ENCODE measurements at regions not wholly inside any gene's neighbourhood (a gene's known extent, or its start where the extent isn't known, plus 50 kb on each side); places are given as distances from the start of the nearest gene placed in this dataset.
A peak's percentile ranks its signal among the peaks of the same experiment; 100 is the strongest.
"Not testable (repeated sequence)": the region's sequence is repeated elsewhere in the genome, so short reads cannot be mapped to it uniquely, and the experiment has no call there.

- Histone ChIP-seq H3K27ac (no peak overlapping the region), H3K27me3 (ENCODE audit: low read depth) (no peaks in the 10 kb centered on the region), H3K36me3 (no peaks in the 10 kb centered on the region), H3K9me3 (no peaks in the 10 kb centered on the region), H3K4me1 (no peaks in the 10 kb centered on the region), H3K4me3 (no peak overlapping the region)
- ATAC-seq (no peak), DNase-seq (no peak)
- intact Hi-C loops (cut with DNase I): no loop called here
- TF ChIP-seq, protein P1, sequence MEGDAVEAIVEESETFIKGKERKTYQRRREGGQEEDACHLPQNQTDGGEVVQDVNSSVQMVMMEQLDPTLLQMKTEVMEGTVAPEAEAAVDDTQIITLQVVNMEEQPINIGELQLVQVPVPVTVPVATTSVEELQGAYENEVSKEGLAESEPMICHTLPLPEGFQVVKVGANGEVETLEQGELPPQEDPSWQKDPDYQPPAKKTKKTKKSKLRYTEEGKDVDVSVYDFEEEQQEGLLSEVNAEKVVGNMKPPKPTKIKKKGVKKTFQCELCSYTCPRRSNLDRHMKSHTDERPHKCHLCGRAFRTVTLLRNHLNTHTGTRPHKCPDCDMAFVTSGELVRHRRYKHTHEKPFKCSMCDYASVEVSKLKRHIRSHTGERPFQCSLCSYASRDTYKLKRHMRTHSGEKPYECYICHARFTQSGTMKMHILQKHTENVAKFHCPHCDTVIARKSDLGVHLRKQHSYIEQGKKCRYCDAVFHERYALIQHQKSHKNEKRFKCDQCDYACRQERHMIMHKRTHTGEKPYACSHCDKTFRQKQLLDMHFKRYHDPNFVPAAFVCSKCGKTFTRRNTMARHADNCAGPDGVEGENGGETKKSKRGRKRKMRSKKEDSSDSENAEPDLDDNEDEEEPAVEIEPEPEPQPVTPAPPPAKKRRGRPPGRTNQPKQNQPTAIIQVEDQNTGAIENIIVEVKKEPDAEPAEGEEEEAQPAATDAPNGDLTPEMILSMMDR (IDR thresholded peaks at IDR 0.05): no peak
Measured at GRCh38 chr1:67918067-67918466, 84.8 kb upstream of the GNG12 start.

DNA sequence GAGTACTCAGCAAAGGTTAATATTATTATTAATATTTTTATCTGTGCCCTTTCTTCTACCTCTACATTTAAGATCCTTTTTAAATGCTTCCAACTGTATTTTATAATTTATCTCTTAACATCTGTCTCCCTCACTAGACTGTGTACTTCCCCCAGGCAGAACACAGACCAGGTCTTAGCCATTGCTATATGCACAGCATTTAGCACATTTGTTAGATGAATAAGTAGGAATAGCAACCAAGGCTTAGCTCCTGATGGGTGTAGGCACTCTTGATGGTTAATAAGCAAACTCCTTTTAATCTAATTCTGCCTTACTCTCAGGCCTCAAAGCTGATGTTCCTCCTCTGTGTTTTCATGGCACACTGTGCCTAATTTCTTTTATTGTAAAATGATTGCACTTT lies 83.7 kb upstream of the GNG12 start:
- no peak for DNase-seq

GRCh38 chr1:67916140-67916886 lies 83.0 kb upstream of the GNG12 start:
- intact Hi-C loops (cut with DNase I): no loop called here
- ATAC-seq: no peak
- Histone ChIP-seq H3K27me3 (ENCODE audit: low read depth) (no peaks in the 10 kb centered on the region), H3K27ac (no peak overlapping the region), H3K9me3 (no peaks in the 10 kb centered on the region), H3K4me1 (no peaks in the 10 kb centered on the region), H3K36me3 (no peaks in the 10 kb centered on the region), H3K4me3 (no peak overlapping the region)
- no peak for DNase-seq
- TF ChIP-seq, protein P1 (IDR thresholded peaks at IDR 0.05): no peak

More for the DNA sequence above, 83.7 kb upstream of the GNG12 start:
- TF ChIP-seq, protein P1 (IDR thresholded peaks at IDR 0.05): no peak
- ATAC-seq: no peak
- H3K27me3 ChIP-seq (ENCODE audit: low read depth): no peaks in the 10 kb centered on the region
- intact Hi-C loops (cut with DNase I): no loop called here
- no peaks in the 10 kb centered on the region for H3K36me3 ChIP-seq
- no peak overlapping the region for H3K27ac ChIP-seq
- no peaks in the 10 kb centered on the region for H3K9me3 ChIP-seq
- H3K4me1 ChIP-seq: no peaks in the 10 kb centered on the region
- no peak overlapping the region for H3K4me3 ChIP-seq

GRCh38 chr1:67909776-67910175 lies 76.5 kb upstream of the GNG12 start:
- H3K4me1 ChIP-seq: no peaks in the 10 kb centered on the region
- H3K27me3 ChIP-seq (ENCODE audit: low read depth): no peaks in the 10 kb centered on the region
- no peak overlapping the region for H3K4me3 ChIP-seq
- no peak for DNase-seq
- ATAC-seq: no peak
- TF ChIP-seq, protein P1 (IDR thresholded peaks at IDR 0.05): no peak
- intact Hi-C loops (cut with DNase I): no loop called here
- H3K27ac ChIP-seq: no peak overlapping the region
- no peaks in the 10 kb centered on the region for H3K36me3 ChIP-seq
- no peaks in the 10 kb centered on the region for H3K9me3 ChIP-seq

DNA sequence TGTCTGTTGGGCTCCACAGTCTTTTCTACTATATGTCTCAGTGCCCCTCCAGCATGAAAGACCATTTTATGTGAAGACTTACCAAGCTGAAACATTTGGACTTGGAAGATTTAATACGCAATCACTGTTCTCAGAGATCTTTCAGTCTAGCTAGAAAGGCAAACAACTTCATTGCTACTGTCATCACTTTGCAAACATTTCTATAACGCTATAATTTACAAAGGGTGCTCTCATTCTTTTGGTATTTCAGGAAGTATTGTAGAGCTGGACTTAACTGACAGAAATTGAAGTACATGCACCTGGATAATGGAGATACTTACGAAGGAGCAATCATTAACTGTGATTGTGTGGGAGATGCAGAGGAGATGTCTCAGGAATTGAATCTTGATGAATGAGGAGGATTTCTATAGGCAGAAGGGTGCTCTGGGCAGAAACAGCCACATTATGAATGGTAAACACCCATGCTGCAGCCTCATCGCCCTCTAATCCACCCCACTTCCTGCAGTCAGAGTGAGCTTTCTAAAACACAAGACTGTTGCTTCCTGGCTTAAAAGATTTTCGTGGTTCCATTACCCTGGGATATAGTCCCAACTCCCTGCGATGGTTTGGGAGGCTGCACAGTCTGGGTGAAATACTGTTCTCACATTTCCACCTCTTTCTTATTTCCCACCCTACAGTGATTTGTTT lies 75.1 kb upstream of the GNG12 start:
- ATAC-seq: peak in 1 of 2 donors; percentile 24
- Histone ChIP-seq H3K9me3 (no peaks in the 10 kb centered on the region), H3K4me1 (no peaks in the 10 kb centered on the region), H3K36me3 (no peaks in the 10 kb centered on the region), H3K4me3 (no peak overlapping the region), H3K27me3 (ENCODE audit: low read depth) (no peaks in the 10 kb centered on the region), H3K27ac (no peak overlapping the region)
- no peak for DNase-seq
- TF ChIP-seq, protein P1 (IDR thresholded peaks at IDR 0.05): no peak
- intact Hi-C loops (cut with DNase I): no loop called here

- intact Hi-C loops (cut with DNase I); H3K9me3 ChIP-seq; H3K36me3 ChIP-seq; H3K27me3 ChIP-seq (ENCODE audit: low read depth); H3K4me1 ChIP-seq; DNase-seq; H3K4me3 ChIP-seq; ATAC-seq; H3K27ac ChIP-seq: not testable (repeated sequence)
Measured at GRCh38 chr1:67907467-67907866, 74.2 kb upstream of the GNG12 start.

DNA sequence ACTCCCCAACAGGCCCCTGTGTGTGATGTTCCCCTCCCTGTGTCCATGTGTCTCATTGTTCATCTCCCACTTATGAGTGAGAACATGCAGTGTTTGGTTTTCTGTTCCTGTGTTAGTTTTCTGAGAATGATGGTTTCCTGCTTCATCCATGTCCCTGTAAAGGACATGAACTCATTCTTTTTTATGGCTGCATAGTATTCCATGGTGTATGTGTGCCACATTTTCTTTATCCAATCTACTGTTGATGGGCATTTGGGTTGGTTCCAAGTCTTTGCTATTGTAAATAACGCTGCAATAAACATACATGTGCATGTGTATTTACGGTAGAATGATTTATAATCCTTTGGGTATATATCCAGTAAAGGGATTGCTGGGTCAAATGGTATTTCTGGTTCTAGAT lies 72.7 kb upstream of the GNG12 start:
- DNase-seq; ATAC-seq; H3K4me3 ChIP-seq; H3K4me1 ChIP-seq; intact Hi-C loops (cut with DNase I); H3K27me3 ChIP-seq (ENCODE audit: low read depth); H3K9me3 ChIP-seq; H3K27ac ChIP-seq; H3K36me3 ChIP-seq: not testable (repeated sequence)

GRCh38 chr1:67902546-67903223 lies 69.4 kb upstream of the GNG12 start:
- intact Hi-C loops (cut with DNase I); DNase-seq; H3K27me3 ChIP-seq (ENCODE audit: low read depth); H3K4me1 ChIP-seq; ATAC-seq; H3K36me3 ChIP-seq; H3K9me3 ChIP-seq; H3K4me3 ChIP-seq; H3K27ac ChIP-seq: not testable (repeated sequence)
